Thoracic aorta (tissue), 2 donors: ENCODE measurements at regions not wholly inside any gene's neighbourhood (a gene's known extent, or its start where the extent isn't known, plus 50 kb on each side); places are given as distances from the start of the nearest gene placed in this dataset.
"Not testable (repeated sequence)": the region's sequence is repeated elsewhere in the genome, so short reads cannot be mapped to it uniquely, and the experiment has no call there.

Source experiments
- ATAC-seq: fragments of 150-250 bp; one replicate; pipeline ENCODE4 v1.8.0; 2017; ENCODE audit warnings: low read depth; ENCODE audit not compliant: insufficient number of reproducible peaks, low FRiP score
- DNase-seq: peaks from one replicate; pipeline ENCODE4 v3.0.0-alpha.2; 2020; ENCODE audit warnings: low spot score
- H3K27ac ChIP-seq, 2 donors: fragments of 200-600 bp; sonication (generic); 1 replicate in 1 of 2; 2 replicates in 1 of 2; pipeline ENCODE4 v1.5.1; 2016; ENCODE audit warnings: mild to moderate bottlenecking in 2 of 2, moderate library complexity in 2 of 2
- H3K27me3 ChIP-seq: fragments of 200-600 bp; sonication (generic); replicated peaks from 2 replicates; pipeline ENCODE4 v1.6.0; 2016; ENCODE audit warnings: mild to moderate bottlenecking; ENCODE audit not compliant: insufficient read depth
- H3K36me3 ChIP-seq: fragments of 200-600 bp; sonication (generic); one replicate; pipeline ENCODE4 v1.5.1; 2016
- H3K4me1 ChIP-seq, 2 donors: fragments of 200-600 bp; sonication (generic); 1 replicate in 1 of 2; 2 replicates in 1 of 2; pipeline versions ENCODE4 v1.5.1 to v1.6.0; 2016; ENCODE audit warnings: low read depth in 2 of 2, mild to moderate bottlenecking in 1 of 2; ENCODE audit not compliant: control insufficient read depth in 1 of 2
- H3K4me3 ChIP-seq: fragments of 200-600 bp; sonication (generic); 2 replicates; pipeline ENCODE4 v1.5.1; 2016; ENCODE audit warnings: mild to moderate bottlenecking
- H3K9me3 ChIP-seq: fragments of 200-600 bp; sonication (generic); 2 replicates; pipeline ENCODE4 v1.5.1; 2016
- TF ChIP-seq, protein P1 (sequence below): fragments of 200-600 bp; sonication (generic); IDR thresholded peaks from one replicate; pipeline ENCODE4 v1.5.1; 2019; ENCODE audit warnings: antibody characterized with exemption

DNA sequence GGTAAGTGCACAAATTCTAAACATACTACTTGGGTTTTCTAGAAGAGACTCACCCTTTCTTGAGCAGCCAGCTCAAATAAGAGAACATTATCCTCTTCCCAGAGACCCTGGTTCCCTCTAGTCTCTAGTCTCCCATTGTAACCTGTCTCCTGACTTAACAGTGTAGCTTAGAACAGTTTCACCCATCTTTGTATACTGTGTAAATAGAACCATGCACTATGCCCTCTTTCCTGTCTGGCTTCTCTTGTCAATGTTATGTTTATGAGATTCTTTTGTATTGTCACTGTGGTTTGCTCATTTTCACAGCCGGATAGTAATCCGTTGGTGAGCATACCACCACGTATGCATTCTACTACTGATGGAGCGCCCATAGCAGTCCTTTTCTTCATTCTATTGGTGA lies 227.4 kb upstream of the PLPP4 start:
- TF ChIP-seq, protein P1, sequence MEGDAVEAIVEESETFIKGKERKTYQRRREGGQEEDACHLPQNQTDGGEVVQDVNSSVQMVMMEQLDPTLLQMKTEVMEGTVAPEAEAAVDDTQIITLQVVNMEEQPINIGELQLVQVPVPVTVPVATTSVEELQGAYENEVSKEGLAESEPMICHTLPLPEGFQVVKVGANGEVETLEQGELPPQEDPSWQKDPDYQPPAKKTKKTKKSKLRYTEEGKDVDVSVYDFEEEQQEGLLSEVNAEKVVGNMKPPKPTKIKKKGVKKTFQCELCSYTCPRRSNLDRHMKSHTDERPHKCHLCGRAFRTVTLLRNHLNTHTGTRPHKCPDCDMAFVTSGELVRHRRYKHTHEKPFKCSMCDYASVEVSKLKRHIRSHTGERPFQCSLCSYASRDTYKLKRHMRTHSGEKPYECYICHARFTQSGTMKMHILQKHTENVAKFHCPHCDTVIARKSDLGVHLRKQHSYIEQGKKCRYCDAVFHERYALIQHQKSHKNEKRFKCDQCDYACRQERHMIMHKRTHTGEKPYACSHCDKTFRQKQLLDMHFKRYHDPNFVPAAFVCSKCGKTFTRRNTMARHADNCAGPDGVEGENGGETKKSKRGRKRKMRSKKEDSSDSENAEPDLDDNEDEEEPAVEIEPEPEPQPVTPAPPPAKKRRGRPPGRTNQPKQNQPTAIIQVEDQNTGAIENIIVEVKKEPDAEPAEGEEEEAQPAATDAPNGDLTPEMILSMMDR = no peak
- H3K27ac ChIP-seq = no peak overlapping the region
- DNase-seq = no peak
- no peaks in the 10 kb centered on the region for H3K36me3 ChIP-seq
- no peak overlapping the region for H3K4me3 ChIP-seq
- no peaks in the 10 kb centered on the region for H3K9me3 ChIP-seq
- ATAC-seq = no peak
- H3K27me3 ChIP-seq = no peaks in the 10 kb centered on the region
- H3K4me1 ChIP-seq = no peaks in the 10 kb centered on the region

DNA sequence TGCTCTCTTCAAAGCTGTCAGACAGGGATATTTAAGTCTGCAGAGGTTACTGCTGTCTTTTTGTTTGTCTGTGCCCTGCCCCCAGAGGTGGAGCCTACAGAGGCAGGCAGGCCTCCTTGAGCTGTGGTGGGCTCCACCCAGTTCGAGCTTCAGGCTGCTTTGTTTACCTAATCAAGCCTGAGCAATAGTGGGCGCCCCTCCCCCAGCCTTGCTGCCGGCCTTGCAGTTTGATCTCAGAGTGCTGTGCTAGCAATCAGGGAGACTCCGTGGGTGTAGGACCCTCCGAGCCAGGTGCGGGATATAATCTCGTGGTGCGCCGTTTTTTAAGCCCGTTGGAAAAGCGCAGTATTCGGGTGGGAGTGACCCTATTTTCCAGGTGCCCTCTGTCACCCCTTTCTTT lies 217.3 kb upstream of the PLPP4 start:
- not testable (repeated sequence) for H3K4me3 ChIP-seq, H3K4me1 ChIP-seq, ATAC-seq, H3K9me3 ChIP-seq, H3K36me3 ChIP-seq, H3K27me3 ChIP-seq, H3K27ac ChIP-seq, DNase-seq

DNA sequence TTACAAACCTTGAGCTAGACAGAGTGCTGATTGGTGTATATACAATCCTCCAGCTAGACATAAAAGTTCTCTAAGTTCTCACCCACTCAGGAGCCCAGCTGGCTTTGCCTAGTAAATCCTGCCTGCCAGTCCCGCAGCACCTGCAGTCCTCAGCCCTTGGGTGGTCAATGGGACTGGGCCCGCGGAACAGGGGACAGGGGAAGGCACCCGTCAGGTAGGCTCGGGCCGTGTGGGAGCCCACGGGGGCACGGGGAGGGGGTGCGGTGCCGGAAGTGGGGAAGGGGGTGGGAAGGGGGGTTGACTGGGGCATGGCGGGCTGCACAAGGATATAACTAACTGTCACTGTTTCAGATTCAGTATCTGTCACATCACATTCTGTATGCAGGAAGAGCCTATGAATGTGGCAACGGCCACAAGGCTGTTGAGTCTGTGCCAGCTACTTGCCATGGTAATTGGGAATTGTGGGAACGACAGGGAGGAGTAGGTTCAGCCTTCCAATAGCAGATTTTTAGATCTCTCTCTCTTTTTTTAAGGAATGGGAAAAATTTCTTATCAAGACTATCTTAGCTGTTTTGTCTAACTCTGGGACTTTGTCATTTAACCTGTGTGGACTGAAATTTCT lies 205.1 kb upstream of the PLPP4 start:
- ATAC-seq (no peak), DNase-seq (no peak)
- H3K27ac ChIP-seq = no peak overlapping the region
- H3K9me3 ChIP-seq = no peaks in the 10 kb centered on the region
- no peaks in the 10 kb centered on the region for H3K27me3 ChIP-seq
- no peaks in the 10 kb centered on the region for H3K4me1 ChIP-seq
- TF ChIP-seq, protein P1 = no peak
- H3K36me3 ChIP-seq = no peaks in the 10 kb centered on the region
- no peak overlapping the region for H3K4me3 ChIP-seq

DNA sequence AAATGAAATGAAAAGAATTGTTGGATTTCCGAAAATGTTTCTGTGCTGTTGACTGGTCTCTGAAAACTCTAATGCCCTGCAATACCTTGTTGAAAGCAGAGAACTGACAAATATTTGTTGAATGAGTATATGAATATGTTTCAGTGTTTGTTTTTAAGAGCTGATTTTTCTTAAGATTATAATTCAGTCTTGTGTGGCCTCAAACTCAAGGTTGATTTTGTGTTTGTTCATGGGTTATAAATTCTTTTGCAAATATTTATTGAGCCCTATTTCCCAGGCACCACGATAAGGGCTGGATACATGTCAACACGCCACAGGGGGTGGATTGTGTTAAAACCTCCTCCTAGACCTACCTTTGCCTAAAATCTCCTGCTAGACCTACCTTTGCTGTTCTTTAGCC lies 203.9 kb upstream of the PLPP4 start:
- TF ChIP-seq, protein P1 = no peak
- H3K4me1 ChIP-seq = no peaks in the 10 kb centered on the region
- no peak overlapping the region for H3K4me3 ChIP-seq
- H3K9me3 ChIP-seq = no peaks in the 10 kb centered on the region
- ATAC-seq = no peak
- no peak for DNase-seq
- no peaks in the 10 kb centered on the region for H3K36me3 ChIP-seq
- H3K27me3 ChIP-seq = no peaks in the 10 kb centered on the region
- no peak overlapping the region for H3K27ac ChIP-seq

DNA sequence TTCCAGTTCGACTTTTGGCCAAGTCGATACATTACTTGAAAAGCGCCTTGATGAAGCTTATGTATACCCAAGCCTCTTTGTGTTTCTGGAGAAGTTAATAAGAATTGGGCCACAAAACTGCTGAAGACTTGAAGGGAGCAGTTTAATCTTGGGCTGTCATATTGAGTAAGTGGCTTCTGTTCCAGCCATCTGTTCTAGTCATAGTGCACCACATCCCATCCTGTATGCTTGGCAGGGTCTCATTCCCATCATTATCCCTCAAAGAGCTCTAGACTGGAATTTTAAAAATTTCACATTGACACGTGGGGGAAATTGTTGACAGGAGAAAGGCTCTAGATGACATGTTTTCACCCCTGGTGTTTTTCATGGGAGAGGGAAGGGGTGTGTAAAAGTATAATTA lies 196.6 kb upstream of the PLPP4 start:
- Histone ChIP-seq H3K9me3 (no peaks in the 10 kb centered on the region), H3K36me3 (no peaks in the 10 kb centered on the region), H3K27ac (no peak overlapping the region), H3K4me3 (no peak overlapping the region), H3K4me1 (no peaks in the 10 kb centered on the region), H3K27me3 (no peaks in the 10 kb centered on the region)
- DNase-seq (no peak), ATAC-seq (no peak)
- TF ChIP-seq, protein P1 = no peak
